ENCODE measurements at regions not wholly inside any gene's neighbourhood (a gene's known extent, or its start where the extent isn't known, plus 50 kb on each side); places are given as distances from the start of the nearest gene placed in this dataset.

DNA sequence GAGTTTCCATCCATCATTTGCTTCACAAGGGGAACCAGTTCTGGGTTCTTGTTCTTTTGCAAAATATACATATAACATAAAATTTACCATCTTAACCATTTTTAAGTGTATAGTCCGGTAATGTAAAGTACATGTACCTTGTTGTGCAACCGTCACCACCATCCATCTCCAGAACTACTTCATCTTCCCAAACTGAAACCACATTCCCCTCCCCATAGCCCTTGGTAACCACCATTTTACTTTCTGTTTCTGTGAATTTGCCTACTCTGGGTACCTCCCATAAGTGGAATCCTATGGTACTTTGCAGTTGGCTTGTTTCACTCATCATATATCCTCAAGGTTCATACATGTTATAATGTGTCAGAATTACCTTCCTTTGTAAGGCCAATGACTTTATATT, 70.3 kb upstream of the DSP start:
- Histone ChIP-seq H3K9ac (no peak overlapping the region), H4K20me1 (ENCODE audit: insufficient read depth) (no peaks in the 10 kb centered on the region), H3K9me2 (no peaks in the 10 kb centered on the region), H2AFZ (ENCODE audit: low read depth) (no peak overlapping the region), H3F3A (replicated peaks; ENCODE audit: insufficient read depth) (peaks cover 3% of the 10 kb centered on the region), H3K36me3 (replicated peaks in 1 of 2; ENCODE audit: control insufficient read depth in 1 of 2, insufficient read depth in 2 of 2, low read length in 1 of 2) (no peaks in the 10 kb centered on the region), H3K9me3 (no peaks in the 10 kb centered on the region), H3K4me2 (no peak overlapping the region), H3K4me1 (ENCODE audit: control insufficient read depth in 1 of 2, insufficient read depth in 2 of 2, low read depth in 1 of 2, low read length in 1 of 2) (peaks cover 0 to 6% of the 10 kb centered on the region in 2 experiments; a peak in 2 of 4 replicates), H3K27ac (ENCODE audit: low read depth in 2 of 2, low read length in 1 of 2) (no peak overlapping the region), H3K27me3 (ENCODE audit: insufficient read depth) (no peaks in the 10 kb centered on the region; the same call in 1 of the 2 replicates), H3K79me2 (ENCODE audit: insufficient read depth) (no peaks in the 10 kb centered on the region), H3K4me3 (ENCODE audit: low read depth in 2 of 2, low read length in 1 of 2) (no peak overlapping the region)
- ChIA-PET CTCF (no interaction called here), POLR2A (no interaction called here)
- 50% methylated on average over 2 of the region's 2 CpGs for WGBS (ENCODE audit: low lambda C conversion rate)
- DNase-seq, result no peak
- no peak for TF ChIP-seq MEF2A (IDR thresholded peaks at IDR 0.05; ENCODE audit: borderline replicate concordance, low read depth)
- no peak for TF ChIP-seq CHD2 (IDR thresholded peaks at IDR 0.05; ENCODE audit: low read length, partially characterized antibody)
- TF ChIP-seq ELF1 (IDR thresholded peaks at IDR 0.05), result no peak
- TF ChIP-seq RCOR1 (IDR thresholded peaks at IDR 0.05; ENCODE audit: low read length), result no peak
- TF ChIP-seq TCF12 (IDR thresholded peaks at IDR 0.05), result no peak
- TF ChIP-seq NRF1 (IDR thresholded peaks at IDR 0.05; ENCODE audit: low read depth, low read length), result no peak
- TF ChIP-seq RXRA (IDR thresholded peaks at IDR 0.05; ENCODE audit: borderline replicate concordance, low read depth), result no peak
- TF ChIP-seq IRF3 (IDR thresholded peaks at IDR 0.05; ENCODE audit: low read depth, low read length), result no peak
- no peak for TF ChIP-seq USF1 (IDR thresholded peaks at IDR 0.05; ENCODE audit: borderline replicate concordance, low read depth)
- no peak for TF ChIP-seq TEAD4 (IDR thresholded peaks at IDR 0.05; ENCODE audit: borderline replicate concordance, insufficient read depth)
- no peak for TF ChIP-seq POLR2AphosphoS5 (IDR thresholded peaks at IDR 0.05; ENCODE audit: low read depth, low read length)
- no peak for TF ChIP-seq ZBTB33 (IDR thresholded peaks at IDR 0.05; ENCODE audit: borderline replicate concordance, low read depth)

- 50% methylated on average over 7 of the region's 7 CpGs for WGBS (ENCODE audit: low lambda C conversion rate)
- ChIA-PET POLR2A (no interaction called here), CTCF (interaction anchor here (0.6 kb wide), 1 partner anchor 72 kb away, joined by 3 read pairs; no protein-coding TSS in a partner anchor)
- H4K20me1 ChIP-seq (ENCODE audit: insufficient read depth), result no peaks in the 10 kb centered on the region
- H3K27ac ChIP-seq (ENCODE audit: low read depth in 2 of 2, low read length in 1 of 2), result no peak overlapping the region
- no peaks in the 10 kb centered on the region for H3K36me3 ChIP-seq (replicated peaks in 1 of 2; ENCODE audit: control insufficient read depth in 1 of 2, insufficient read depth in 2 of 2, low read length in 1 of 2)
- H3F3A ChIP-seq (replicated peaks; ENCODE audit: insufficient read depth), result peaks cover under 1% of the 10 kb centered on the region
- no peaks in the 10 kb centered on the region for H3K9me3 ChIP-seq
- peaks cover 7% of the 10 kb centered on the region; the same call in 1 of the 2 replicates for H3K27me3 ChIP-seq (ENCODE audit: insufficient read depth)
- H2AFZ ChIP-seq (ENCODE audit: low read depth), result no peak overlapping the region
- no peak overlapping the region for H3K9ac ChIP-seq
- H3K4me2 ChIP-seq, result no peak overlapping the region
- H3K4me1 ChIP-seq (ENCODE audit: control insufficient read depth in 1 of 2, insufficient read depth in 2 of 2, low read depth in 1 of 2, low read length in 1 of 2), result no peaks in the 10 kb centered on the region
- no peaks in the 10 kb centered on the region for H3K9me2 ChIP-seq
- no peak overlapping the region for H3K4me3 ChIP-seq (ENCODE audit: low read depth in 2 of 2, low read length in 1 of 2)
- no peaks in the 10 kb centered on the region for H3K79me2 ChIP-seq (ENCODE audit: insufficient read depth)
- no peak for DNase-seq
- TF ChIP-seq USF2 (IDR thresholded peaks at IDR 0.05; ENCODE audit: borderline replicate concordance, low read depth, low read length) (no peak), USF1 (IDR thresholded peaks at IDR 0.05; ENCODE audit: borderline replicate concordance, low read depth) (no peak), ZBTB33 (IDR thresholded peaks at IDR 0.05; ENCODE audit: borderline replicate concordance, low read depth) (no peak), SIN3A (IDR thresholded peaks at IDR 0.05; ENCODE audit: borderline replicate concordance, low read depth, low read length) (no peak), ELF1 (IDR thresholded peaks at IDR 0.05) (no peak), GATA2 (CRISPR knock-in tag; IDR thresholded peaks at IDR 0.05) (no peak), MEF2A (IDR thresholded peaks at IDR 0.05; ENCODE audit: borderline replicate concordance, low read depth) (no peak), NRF1 (IDR thresholded peaks at IDR 0.05; ENCODE audit: low read depth, low read length) (no peak)
- TF ChIP-seq, protein P1, sequence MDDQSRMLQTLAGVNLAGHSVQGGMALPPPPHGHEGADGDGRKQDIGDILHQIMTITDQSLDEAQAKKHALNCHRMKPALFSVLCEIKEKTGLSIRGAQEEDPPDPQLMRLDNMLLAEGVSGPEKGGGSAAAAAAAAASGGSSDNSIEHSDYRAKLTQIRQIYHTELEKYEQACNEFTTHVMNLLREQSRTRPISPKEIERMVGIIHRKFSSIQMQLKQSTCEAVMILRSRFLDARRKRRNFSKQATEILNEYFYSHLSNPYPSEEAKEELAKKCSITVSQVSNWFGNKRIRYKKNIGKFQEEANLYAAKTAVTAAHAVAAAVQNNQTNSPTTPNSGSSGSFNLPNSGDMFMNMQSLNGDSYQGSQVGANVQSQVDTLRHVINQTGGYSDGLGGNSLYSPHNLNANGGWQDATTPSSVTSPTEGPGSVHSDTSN (IDR thresholded peaks at IDR 0.05), result no peak
Observed at GRCh38 chr6:7473805-7474719, 67.4 kb upstream of the DSP start.
